H1 (cell line): ENCODE measurements at regions not wholly inside any gene's neighbourhood (a gene's known extent, or its start where the extent isn't known, plus 50 kb on each side); places are given as distances from the start of the nearest gene placed in this dataset.

ENCODE experiments used
- BACH1 ChIP-seq: IDR thresholded peaks from 2 replicates; pipeline ENCODE4 v1.6.1; 2012; ENCODE audit warnings: low read length, improper control_type of control experiment
- ZNF274 ChIP-seq: IDR thresholded peaks from 2 replicates; pipeline ENCODE4 v1.7.0; 2012; ENCODE audit warnings: low read length, borderline replicate concordance; ENCODE audit errors: extremely low read depth

DNA sequence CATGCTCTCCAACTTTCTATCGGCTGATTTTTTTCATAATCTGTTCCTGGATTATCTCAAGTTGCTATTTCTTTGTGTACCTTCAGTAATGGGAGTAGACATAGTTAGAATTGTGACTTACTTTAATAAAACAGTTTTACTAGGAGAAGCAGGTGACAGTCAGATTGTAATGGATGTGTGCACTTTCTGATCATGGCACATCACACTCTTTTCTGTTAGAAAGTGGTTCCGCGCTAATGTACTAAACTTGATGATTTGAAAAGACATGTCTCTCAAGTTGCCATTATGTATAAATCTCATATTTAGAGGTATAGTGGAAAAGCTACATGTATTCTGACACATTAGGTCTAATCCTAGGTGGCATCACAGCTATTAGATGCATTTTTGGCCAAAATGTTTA lies 121.3 kb upstream of the CDH8 start (continued):
- TF ChIP-seq ZNF274, result no peak
- no peak for TF ChIP-seq BACH1
